HG03196 (cell line): ENCODE measurements at regions not wholly inside any gene's neighbourhood (a gene's known extent, or its start where the extent isn't known, plus 50 kb on each side); places are given as distances from the start of the nearest gene placed in this dataset.

Source experiments
- ATAC-seq: cut with Tn5 transposase; IDR thresholded peaks from one replicate; pipeline ENCODE4 v1.9.1; 2021; ENCODE audit not compliant: unreplicated experiment

DNA sequence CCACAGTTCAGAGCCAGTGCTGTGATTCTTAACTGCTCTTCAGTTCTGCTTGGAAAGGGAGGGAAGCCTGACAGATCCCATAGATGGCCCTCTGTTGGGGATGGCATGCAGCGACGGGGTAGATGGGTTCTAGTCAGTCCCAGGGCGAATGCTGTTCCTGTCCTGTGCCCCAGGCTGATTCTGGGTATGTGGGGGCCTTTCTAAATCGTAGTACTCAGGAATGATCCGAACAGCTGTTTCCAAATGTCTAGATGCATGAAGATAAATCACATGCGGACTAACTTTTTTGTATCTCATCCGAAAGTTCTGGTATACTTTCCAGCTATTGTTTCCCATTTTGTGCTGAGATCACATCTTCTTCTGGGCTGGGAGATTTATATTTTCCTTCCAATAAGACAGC lies 186.0 kb upstream of the MKI67 start:
- ATAC-seq = no peak

- ATAC-seq = no peak
These were observed 188.5 kb upstream of the MKI67 start for GRCh38 chr10:128314686-128315085.

GRCh38 chr10:128316121-128316726 lies 190.0 kb upstream of the MKI67 start:
- ATAC-seq = no peak

- ATAC-seq = no peak
These were observed 190.7 kb upstream of the MKI67 start for GRCh38 chr10:128316925-128317324.

- ATAC-seq = no peak
These were observed 192.1 kb upstream of the MKI67 start for GRCh38 chr10:128318366-128318765.

GRCh38 chr10:128318913-128319312 lies 192.7 kb upstream of the MKI67 start:
- ATAC-seq = no peak

DNA sequence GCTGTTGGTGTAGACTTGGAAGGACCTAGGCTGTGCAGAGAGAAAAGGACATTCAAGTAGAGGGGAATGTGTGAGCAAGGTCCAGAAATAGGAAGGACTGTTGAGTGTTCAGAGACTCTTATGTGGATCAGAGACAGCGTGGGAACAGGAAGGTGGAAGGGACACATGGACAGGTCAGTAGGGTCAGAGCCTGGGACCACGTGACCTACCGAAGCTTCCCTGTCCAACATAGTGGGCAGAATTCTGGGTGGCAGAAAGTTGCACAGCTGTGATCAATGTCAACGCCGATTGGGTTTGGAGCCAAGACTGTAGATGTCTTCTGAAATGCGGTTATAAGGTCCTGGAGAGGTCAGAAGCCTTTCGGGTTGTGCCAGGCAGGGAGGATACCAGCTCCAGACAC lies 195.9 kb upstream of the MKI67 start:
- no peak for ATAC-seq

GRCh38 chr10:128322950-128323349 lies 196.7 kb upstream of the MKI67 start:
- ATAC-seq = no peak

DNA sequence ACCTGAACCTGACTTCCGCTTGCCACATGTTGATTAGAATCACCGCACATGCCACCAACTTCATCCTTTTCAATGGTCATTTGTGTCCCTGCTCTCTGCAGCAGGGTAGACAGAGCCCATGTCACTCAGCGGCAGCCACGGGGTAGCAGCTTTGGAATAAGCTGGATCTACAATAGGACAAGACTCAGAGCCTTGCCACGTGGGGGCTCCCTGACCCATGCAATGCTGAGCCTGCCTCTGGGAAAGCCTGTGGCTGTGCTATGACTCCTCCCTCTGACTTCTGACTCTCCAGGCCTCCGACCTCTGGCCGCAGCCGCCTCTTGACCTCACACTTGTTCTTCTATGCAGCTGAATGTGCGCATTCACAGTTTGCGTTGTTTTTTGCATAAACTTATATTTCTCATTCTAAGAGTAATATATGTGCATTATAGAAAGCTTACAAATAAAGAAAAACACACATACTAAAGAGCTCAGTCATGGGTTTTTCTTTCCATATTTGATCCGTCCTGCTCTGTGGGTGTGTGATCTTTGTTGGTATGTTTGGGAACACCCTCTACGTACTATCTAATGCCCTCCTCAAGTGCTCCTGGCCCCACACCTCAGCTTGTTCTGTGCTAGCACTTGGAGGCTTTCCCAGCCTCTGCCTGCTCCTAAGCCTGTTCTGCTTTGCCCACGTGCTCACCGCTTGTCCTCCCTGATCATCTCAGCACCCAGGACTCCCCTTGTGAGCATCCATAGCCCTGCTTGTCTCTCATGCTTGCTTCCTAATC lies 198.0 kb upstream of the MKI67 start:
- no peak for ATAC-seq

- ATAC-seq = no peak
These were observed 199.6 kb upstream of the MKI67 start for GRCh38 chr10:128325788-128326187.

- ATAC-seq = no peak
These were observed 200.0 kb upstream of the MKI67 start for GRCh38 chr10:128326251-128326650.

GRCh38 chr10:128326851-128327250 lies 200.6 kb upstream of the MKI67 start:
- no peak for ATAC-seq

- ATAC-seq = no peak
These were observed 210.2 kb upstream of the MKI67 start for GRCh38 chr10:128336401-128336800.

GRCh38 chr10:128337860-128338378 lies 211.7 kb upstream of the MKI67 start:
- ATAC-seq = no peak

DNA sequence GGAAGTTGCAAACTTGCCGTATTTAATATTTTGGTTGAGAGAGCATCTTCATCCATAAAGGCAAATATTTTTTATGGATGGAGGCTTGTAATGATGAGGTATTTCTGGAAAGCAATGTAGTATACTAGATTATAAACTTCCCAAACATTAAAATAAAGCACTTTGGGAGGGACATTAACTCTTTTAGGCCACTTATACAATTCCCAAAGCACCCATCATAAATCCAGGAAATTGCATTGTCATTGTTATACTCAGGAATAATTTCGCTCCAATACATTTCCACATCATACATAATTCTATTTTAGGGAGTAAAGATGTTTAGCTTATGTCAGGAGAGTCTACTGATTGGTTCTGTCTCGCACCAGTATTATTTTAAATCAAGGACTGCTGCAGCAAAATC lies 212.7 kb upstream of the MKI67 start:
- ATAC-seq = no peak

- ATAC-seq = no peak
These were observed 213.5 kb upstream of the MKI67 start for GRCh38 chr10:128339753-128340152.

DNA sequence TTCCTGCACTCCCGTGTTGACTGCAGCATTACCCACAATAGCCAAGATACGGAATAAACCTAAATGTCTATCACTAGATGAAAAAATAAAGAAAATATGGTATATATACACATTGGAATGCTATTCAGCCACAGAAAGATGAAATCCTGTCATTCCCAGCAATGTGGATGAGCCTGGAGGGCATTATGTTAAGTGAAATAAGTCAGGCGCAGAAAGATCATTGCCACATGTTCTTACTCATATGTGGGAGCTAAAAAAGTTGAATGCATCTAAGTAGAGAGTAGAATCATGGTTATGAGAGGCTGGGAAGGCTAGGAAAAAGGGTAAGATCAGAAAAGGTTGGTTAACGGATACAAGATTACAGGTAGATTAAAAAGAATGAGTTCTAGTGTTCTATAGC lies 219.1 kb upstream of the MKI67 start:
- no peak for ATAC-seq

DNA sequence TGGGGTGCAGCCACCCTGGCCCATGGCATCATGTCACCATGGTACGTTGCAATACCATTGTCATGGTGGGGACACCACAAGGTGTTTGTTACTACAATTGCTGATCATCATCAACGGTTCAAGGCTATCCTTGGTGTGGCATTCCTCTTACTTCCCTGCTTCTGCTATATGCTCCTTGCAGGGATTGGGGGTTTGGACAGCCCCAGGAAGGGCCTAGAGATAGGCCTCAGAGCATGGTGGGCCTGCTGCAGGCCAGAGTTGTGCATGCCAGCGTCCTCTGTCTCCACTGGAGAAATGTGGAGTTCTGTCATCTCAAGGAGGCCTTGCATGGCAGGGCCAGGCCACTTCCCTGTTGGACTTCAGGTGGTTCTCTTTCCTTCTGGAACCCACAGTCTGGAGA lies 234.6 kb upstream of the MKI67 start:
- no peak for ATAC-seq

DNA sequence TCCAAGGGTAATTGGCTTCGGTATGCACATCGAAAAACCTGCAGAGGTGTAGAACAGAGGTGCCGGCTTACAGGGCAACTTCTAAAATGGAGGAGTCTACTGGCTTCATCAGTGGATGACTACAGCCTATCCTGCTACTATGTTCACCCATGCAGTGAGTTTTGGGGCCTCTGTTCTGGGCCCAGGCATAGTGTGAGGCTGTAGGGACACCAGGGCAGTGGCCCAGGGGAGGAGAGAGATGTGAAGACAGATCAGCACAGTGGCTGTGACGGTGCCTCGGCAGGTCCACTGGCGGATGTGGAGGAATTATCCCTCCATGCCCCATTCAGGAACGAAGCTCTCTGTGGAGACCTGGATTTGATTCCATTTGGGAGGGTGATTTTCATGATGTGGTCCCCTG lies 235.3 kb upstream of the MKI67 start:
- ATAC-seq = no peak

DNA sequence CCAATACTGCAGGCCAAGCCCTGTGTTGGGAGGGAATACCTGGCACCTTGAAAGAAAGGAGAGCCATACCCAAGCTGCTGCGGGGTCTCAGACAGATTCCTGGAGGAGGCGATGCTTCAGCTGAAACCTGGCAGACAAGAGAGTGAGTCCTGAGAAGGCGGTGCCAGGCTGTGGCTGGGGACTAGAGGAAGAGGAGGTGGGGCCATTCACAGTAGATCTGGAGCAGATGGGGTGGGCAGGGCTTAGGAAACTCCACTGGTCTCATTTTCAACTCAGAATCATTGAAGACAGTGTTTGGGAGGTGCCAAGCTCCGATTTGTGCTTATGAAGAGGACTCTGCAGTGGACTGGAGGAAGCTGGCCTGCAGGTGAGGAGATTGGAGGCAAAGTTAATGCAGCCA lies 236.3 kb upstream of the MKI67 start:
- ATAC-seq = no peak

DNA sequence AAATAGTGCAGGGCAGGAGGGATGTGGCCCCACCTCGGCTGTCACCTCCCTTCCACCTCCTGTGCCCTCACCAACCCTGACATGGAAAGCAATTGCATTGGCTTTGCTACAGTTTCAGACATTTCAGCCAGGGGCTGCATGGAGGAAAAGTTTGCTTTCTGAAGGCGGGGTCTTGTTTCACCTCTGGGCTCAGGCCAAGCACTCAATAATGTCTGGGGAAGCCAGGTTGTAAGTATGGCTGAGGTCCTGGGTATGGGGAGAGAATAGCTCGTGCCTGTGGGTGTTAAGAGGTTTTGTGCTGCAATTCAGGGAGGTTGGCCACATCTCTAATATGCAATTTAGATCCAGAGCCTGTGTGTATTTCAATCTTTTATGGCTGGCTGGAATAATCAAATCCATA lies 238.4 kb upstream of the MKI67 start:
- ATAC-seq = no peak

GRCh38 chr10:128365156-128365725 lies 239.0 kb upstream of the MKI67 start:
- ATAC-seq = no peak
